Activated naive CD4-positive, alpha-beta T cell treated with anti-CD3 and anti-CD28 coated beads, Interleukin-2, amount 50 U/mL, for 72 hours (primary cell): ENCODE measurements at regions not wholly inside any gene's neighbourhood (a gene's known extent, or its start where the extent isn't known, plus 50 kb on each side); places are given as distances from the start of the nearest gene placed in this dataset.
A peak's percentile ranks its signal among the peaks of the same experiment; 100 is the strongest.

Experiments
- ATAC-seq, 2 donors: fragments of 150-1000 bp; cut with Tn5 transposase; 2 replicates each; pipeline ENCODE4 v1.10.0; 2021; ENCODE audit warnings: mild to moderate bottlenecking in 2 of 2, moderate library complexity in 2 of 2
- DNase-seq, 2 donors: peaks; one replicate each; pipeline ENCODE4 v3.0.0; 2021 to 2022; ENCODE audit warnings: low spot score in 2 of 2
- H3K27ac Mint-ChIP-seq, 2 donors: one replicate each; pipeline ENCODE4 v1.8.0; 2022; ENCODE audit warnings: mild to moderate bottlenecking in 2 of 2, mixed read lengths in 2 of 2
- H3K36me3 Mint-ChIP-seq, 2 donors: one replicate each; pipeline ENCODE4 v1.8.0; 2022; ENCODE audit warnings: mixed read lengths in 2 of 2
- H3K9me3 Mint-ChIP-seq, 2 donors: one replicate each; pipeline ENCODE4 v1.8.0; 2022; ENCODE audit warnings: mixed read lengths in 2 of 2

DNA sequence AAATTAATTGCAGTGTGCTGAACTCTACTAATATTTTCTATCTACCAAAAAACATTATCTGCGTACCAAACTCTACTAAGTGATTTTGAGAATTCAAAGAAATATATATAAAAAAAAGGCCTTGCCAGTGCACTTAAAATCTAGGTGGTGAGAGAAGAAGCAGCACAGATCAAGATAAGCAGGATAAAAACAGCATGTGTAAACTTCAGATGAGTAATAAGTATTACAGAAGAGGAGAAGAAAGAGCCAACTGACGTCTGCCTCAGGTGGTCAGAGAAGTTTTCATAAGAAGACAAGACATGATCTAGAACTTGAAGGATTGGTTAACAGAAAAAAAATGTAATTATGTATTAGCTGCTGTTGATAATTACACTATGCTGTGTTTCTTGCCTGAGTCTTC is 166.4 kb downstream of the DUSP6 start:
- H3K36me3 Mint-ChIP-seq = peaks cover 18 to 19% of the 10 kb centered on the region in 2 donors
- DNase-seq = no peak
- no peak for ATAC-seq
- peaks cover 12 to 25% of the 10 kb centered on the region in 2 donors for H3K9me3 Mint-ChIP-seq
- no peak overlapping the region for H3K27ac Mint-ChIP-seq

- Mint-ChIP-seq H3K36me3 (peaks cover 18 to 19% of the 10 kb centered on the region in 2 donors), H3K27ac (no peak overlapping the region), H3K9me3 (peaks cover 12 to 25% of the 10 kb centered on the region in 2 donors)
- ATAC-seq (no peak), DNase-seq (no peak)
These were observed 167.1 kb downstream of the DUSP6 start for GRCh38 chr12:89185181-89185580.

DNA sequence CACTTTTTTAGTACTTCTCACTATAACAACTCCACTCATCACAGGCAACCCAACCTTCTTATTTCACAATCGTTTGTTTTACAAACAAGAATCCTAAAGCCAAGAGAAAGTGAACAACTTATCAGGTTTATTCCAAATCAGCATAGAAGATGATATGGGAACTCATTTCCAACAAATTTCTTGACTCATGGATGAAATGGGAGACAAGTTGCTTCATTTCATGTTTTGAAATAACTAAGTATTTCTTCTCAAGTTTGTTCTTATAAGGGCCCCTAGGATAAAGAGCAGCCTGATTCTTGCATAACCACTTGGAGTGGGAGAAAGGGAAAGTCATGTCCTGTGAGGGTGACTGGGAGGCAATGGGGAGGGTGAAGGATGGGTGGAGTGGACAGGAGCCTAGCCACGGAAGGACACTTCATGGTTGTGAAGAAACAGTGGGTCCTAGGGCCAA is 168.3 kb downstream of the DUSP6 start:
- H3K36me3 Mint-ChIP-seq = peaks cover 14% of the 10 kb centered on the region in 2 donors
- no peak for ATAC-seq
- no peak for DNase-seq
- peaks cover 7 to 20% of the 10 kb centered on the region in 2 donors for H3K9me3 Mint-ChIP-seq
- peak overlapping the region in 1 of 2 donors; percentile 3 for H3K27ac Mint-ChIP-seq

- peak overlapping the region; percentile 51 to 57 for H3K27ac Mint-ChIP-seq
- peaks cover 0 to 4% of the 10 kb centered on the region in 2 donors for H3K9me3 Mint-ChIP-seq
- DNase-seq (no peak), ATAC-seq (peak; percentile 86 to 89)
- peaks cover 0 to 4% of the 10 kb centered on the region in 2 donors for H3K36me3 Mint-ChIP-seq
These were observed 170.9 kb downstream of the DUSP6 start for GRCh38 chr12:89181271-89181920.

- DNase-seq (no peak), ATAC-seq (peak; percentile 39 to 78)
- H3K27ac Mint-ChIP-seq = peak overlapping the region in 1 of 2 donors; percentile 57
- no peaks in the 10 kb centered on the region for H3K9me3 Mint-ChIP-seq
- H3K36me3 Mint-ChIP-seq = no peaks in the 10 kb centered on the region
These were observed 171.8 kb downstream of the DUSP6 start for GRCh38 chr12:89180496-89180895.

DNA sequence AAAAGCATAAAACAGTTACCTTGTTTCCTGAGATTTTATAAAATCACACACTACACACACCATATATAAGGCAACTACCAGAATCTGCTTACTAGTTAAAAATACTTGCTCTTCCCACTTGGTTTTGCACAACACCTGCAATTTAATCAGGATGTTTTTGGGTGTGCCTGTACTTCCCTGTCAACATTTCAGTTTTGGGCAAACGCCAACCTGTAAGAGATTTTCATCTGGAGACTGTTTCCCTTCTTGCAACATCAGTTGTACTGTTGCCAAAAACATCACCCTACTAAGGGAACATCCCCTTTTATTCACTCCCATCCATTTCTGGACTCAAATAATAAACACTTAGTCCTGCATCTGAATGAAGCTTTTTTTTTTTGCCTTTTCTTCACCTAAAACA is 172.3 kb downstream of the DUSP6 start:
- DNase-seq (no peak), ATAC-seq (no peak)
- Mint-ChIP-seq H3K27ac (peak overlapping the region; percentile 31 to 57), H3K36me3 (no peaks in the 10 kb centered on the region), H3K9me3 (no peaks in the 10 kb centered on the region)

DNA sequence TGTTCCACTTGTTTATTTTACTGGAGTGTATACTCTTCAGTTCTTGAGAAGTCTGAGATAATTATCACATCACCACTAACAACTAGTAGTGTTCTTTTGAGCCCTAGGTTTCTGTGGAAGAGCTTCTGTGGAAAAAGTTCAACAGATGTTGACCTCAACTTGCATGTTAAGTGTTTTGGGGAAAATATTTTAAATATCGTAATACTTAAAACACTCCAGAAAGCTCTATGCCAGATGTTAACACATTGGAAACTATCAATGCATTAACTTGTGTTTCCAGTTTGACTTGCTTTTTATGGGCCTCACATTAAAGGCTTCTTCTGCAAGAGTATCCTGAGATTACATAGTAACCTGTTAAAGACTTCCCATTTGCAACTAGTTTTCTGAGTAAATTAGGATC is 173.1 kb downstream of the DUSP6 start:
- Mint-ChIP-seq H3K27ac (no peak overlapping the region), H3K36me3 (no peaks in the 10 kb centered on the region), H3K9me3 (no peaks in the 10 kb centered on the region)
- no peak for ATAC-seq
- no peak for DNase-seq

- Mint-ChIP-seq H3K9me3 (no peaks in the 10 kb centered on the region), H3K27ac (peak overlapping the region in 1 of 2 donors; percentile 41), H3K36me3 (no peaks in the 10 kb centered on the region)
- ATAC-seq (no peak), DNase-seq (no peak)
These were observed 174.4 kb downstream of the DUSP6 start for GRCh38 chr12:89177802-89178395.

- Mint-ChIP-seq H3K9me3 (no peaks in the 10 kb centered on the region), H3K36me3 (no peaks in the 10 kb centered on the region), H3K27ac (no peak overlapping the region)
- ATAC-seq (no peak), DNase-seq (no peak)
These were observed 175.6 kb downstream of the DUSP6 start for GRCh38 chr12:89176676-89177075.

- Mint-ChIP-seq H3K9me3 (no peaks in the 10 kb centered on the region), H3K27ac (no peak overlapping the region), H3K36me3 (no peaks in the 10 kb centered on the region)
- ATAC-seq (no peak), DNase-seq (no peak)
These were observed 178.6 kb downstream of the DUSP6 start for GRCh38 chr12:89173678-89174077.

GRCh38 chr12:89173096-89173495 is 179.2 kb downstream of the DUSP6 start:
- no peaks in the 10 kb centered on the region for H3K36me3 Mint-ChIP-seq
- DNase-seq (no peak), ATAC-seq (no peak)
- no peak overlapping the region for H3K27ac Mint-ChIP-seq
- H3K9me3 Mint-ChIP-seq = no peaks in the 10 kb centered on the region

DNA sequence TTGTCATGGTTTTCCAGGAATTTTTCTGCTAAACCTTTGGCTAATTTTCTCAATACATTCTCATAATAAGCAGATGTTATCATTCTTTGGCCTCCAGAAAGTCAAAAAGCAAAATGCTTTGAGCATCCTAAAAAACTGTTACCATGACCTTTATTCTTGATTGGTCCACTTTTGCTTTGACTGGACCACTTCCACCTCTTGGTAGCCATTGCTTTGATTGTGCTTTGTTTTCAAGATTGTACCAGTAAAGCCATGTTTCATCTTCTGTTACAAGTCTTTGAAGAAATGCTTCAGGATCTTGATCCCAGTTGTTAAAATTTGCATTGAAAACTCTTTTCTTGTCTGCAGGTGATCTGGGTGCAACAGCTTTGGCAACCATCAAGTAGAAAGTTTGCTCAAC is 180.1 kb downstream of the DUSP6 start:
- Mint-ChIP-seq H3K27ac (no peak overlapping the region), H3K36me3 (no peaks in the 10 kb centered on the region), H3K9me3 (no peaks in the 10 kb centered on the region)
- DNase-seq = no peak
- no peak for ATAC-seq

GRCh38 chr12:89169321-89169720 is 183.0 kb downstream of the DUSP6 start:
- peaks cover 0 to 8% of the 10 kb centered on the region in 2 donors for H3K36me3 Mint-ChIP-seq
- ATAC-seq = no peak
- H3K27ac Mint-ChIP-seq = no peak overlapping the region
- no peak for DNase-seq
- no peaks in the 10 kb centered on the region for H3K9me3 Mint-ChIP-seq

- DNase-seq (no peak), ATAC-seq (no peak)
- Mint-ChIP-seq H3K9me3 (no peaks in the 10 kb centered on the region), H3K27ac (no peak overlapping the region), H3K36me3 (peaks cover 0 to 8% of the 10 kb centered on the region in 2 donors)
These were observed 184.3 kb downstream of the DUSP6 start for GRCh38 chr12:89167986-89168385.

- Mint-ChIP-seq H3K9me3 (no peaks in the 10 kb centered on the region), H3K36me3 (peaks cover 0 to 8% of the 10 kb centered on the region in 2 donors), H3K27ac (peak overlapping the region in 1 of 2 donors; percentile 1)
- DNase-seq (no peak), ATAC-seq (peak in 1 of 2 donors; percentile 23)
These were observed 185.8 kb downstream of the DUSP6 start for GRCh38 chr12:89166525-89166934.

GRCh38 chr12:89166121-89166520 is 186.2 kb downstream of the DUSP6 start:
- H3K36me3 Mint-ChIP-seq = peaks cover 0 to 8% of the 10 kb centered on the region in 2 donors
- ATAC-seq (no peak), DNase-seq (no peak)
- no peaks in the 10 kb centered on the region for H3K9me3 Mint-ChIP-seq
- no peak overlapping the region for H3K27ac Mint-ChIP-seq

- ATAC-seq (no peak), DNase-seq (no peak)
- H3K9me3 Mint-ChIP-seq = no peaks in the 10 kb centered on the region
- H3K27ac Mint-ChIP-seq = no peak overlapping the region
- peaks cover 0 to 8% of the 10 kb centered on the region in 2 donors for H3K36me3 Mint-ChIP-seq
These were observed 186.6 kb downstream of the DUSP6 start for GRCh38 chr12:89165703-89166102.

DNA sequence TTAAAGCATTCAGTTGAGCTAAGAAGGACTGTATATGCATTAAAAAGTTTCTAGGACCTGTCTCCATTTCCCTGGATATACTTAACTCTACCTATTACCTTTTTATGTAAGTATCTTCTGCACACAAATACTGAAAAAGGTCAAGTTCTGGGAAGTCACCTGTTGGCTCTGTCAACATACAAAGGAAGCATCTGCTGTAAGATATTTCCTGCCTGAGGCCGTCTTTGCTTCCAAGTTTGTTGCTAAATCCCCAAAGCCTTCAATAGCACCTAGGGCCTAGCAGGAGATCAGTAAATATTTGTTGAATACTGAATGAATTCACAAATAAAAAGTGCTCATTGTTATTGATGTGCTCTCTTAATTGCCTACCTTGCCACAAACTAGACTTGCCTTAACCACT is 188.4 kb downstream of the DUSP6 start:
- H3K27ac Mint-ChIP-seq = no peak overlapping the region
- no peaks in the 10 kb centered on the region for H3K9me3 Mint-ChIP-seq
- ATAC-seq = no peak
- peaks cover 0 to 8% of the 10 kb centered on the region in 2 donors for H3K36me3 Mint-ChIP-seq
- no peak for DNase-seq
